Smooth muscle cell (in vitro differentiated cells): ENCODE measurements at regions not wholly inside any gene's neighbourhood (a gene's known extent, or its start where the extent isn't known, plus 50 kb on each side); places are given as distances from the start of the nearest gene placed in this dataset.

Experiments used
- DNase-seq: peaks from one replicate; lab custom pipeline; 2025; ENCODE audit not compliant: unreplicated experiment; lab: John Stamatoyannopoulos, UW
- H2AFZ ChIP-seq: fragments of 200-600 bp; sonication (generic); 2 replicates; pipeline ENCODE4 v1.6.0; 2016; ENCODE audit warnings: antibody characterized with exemption, low read depth, mild to moderate bottlenecking
- H3F3A ChIP-seq: fragments of 200-600 bp; sonication (generic); 2 replicates; pipeline ENCODE4 v1.6.0; 2017; ENCODE audit warnings: antibody characterized with exemption, low read depth
- H3K27ac ChIP-seq: fragments of 200-600 bp; sonication (generic); 2 replicates; pipeline ENCODE4 v1.5.1; 2016; ENCODE audit warnings: low read depth, mild to moderate bottlenecking
- H3K27me3 ChIP-seq: fragments of 200-600 bp; sonication (generic); 2 replicates; pipeline ENCODE4 v1.6.1; 2016; ENCODE audit warnings: low read depth, mild to moderate bottlenecking
- H3K36me3 ChIP-seq: fragments of 200-600 bp; sonication (generic); 2 replicates; pipeline ENCODE4 v1.5.1; 2016; ENCODE audit warnings: low read depth
- H3K4me1 ChIP-seq: fragments of 200-600 bp; sonication (generic); 2 replicates; pipeline ENCODE4 v1.5.1; 2016; ENCODE audit warnings: low read depth
- H3K4me2 ChIP-seq: fragments of 200-600 bp; sonication (generic); 2 replicates; pipeline ENCODE4 v1.6.0; 2016; ENCODE audit warnings: mild to moderate bottlenecking
- H3K4me3 ChIP-seq: fragments of 200-600 bp; sonication (generic); 2 replicates; pipeline ENCODE4 v1.5.1; 2016; ENCODE audit warnings: mild to moderate bottlenecking
- H3K79me2 ChIP-seq: fragments of 200-600 bp; sonication (generic); 2 replicates; pipeline ENCODE4 v1.6.0; 2016; ENCODE audit warnings: low read depth, mild to moderate bottlenecking
- H3K9ac ChIP-seq: fragments of 200-600 bp; sonication (generic); 2 replicates; pipeline ENCODE4 v1.6.0; 2016; ENCODE audit warnings: low read depth
- H3K9me3 ChIP-seq: fragments of 200-600 bp; sonication (generic); replicated peaks from 2 replicates; pipeline ENCODE4 v1.5.1; 2016; ENCODE audit warnings: low read depth
- H4K20me1 ChIP-seq: fragments of 200-600 bp; sonication (generic); 2 replicates; pipeline ENCODE4 v1.6.0; 2016; ENCODE audit warnings: low read depth
- WGBS: methylation state at CpG from one replicate; pipeline ENCODE4 v1.1.7; 2016; ENCODE audit warnings: low lambda C conversion rate; 5-methylcytosine and 5-hydroxymethylcytosine counted together
- TF ChIP-seq, protein P1 (sequence below): fragments of 200-600 bp; sonication (generic); IDR thresholded peaks from 2 replicates; pipeline ENCODE4 v1.5.1; 2017; ENCODE audit warnings: borderline replicate concordance, mild to moderate bottlenecking, antibody characterized with exemption; ENCODE audit not compliant: insufficient read depth, poor library complexity, severe bottlenecking

GRCh38 chr15:39504808-39505207 is 76.1 kb upstream of the THBS1 start:
- Histone ChIP-seq H2AFZ (no peak overlapping the region), H3F3A (peaks cover 28% of the 10 kb centered on the region), H3K4me1 (peaks cover 14% of the 10 kb centered on the region), H4K20me1 (no peaks in the 10 kb centered on the region), H3K79me2 (no peaks in the 10 kb centered on the region), H3K4me2 (peak overlapping the region; percentile 67), H3K36me3 (no peaks in the 10 kb centered on the region), H3K27ac (peak overlapping the region; percentile 56), H3K27me3 (no peaks in the 10 kb centered on the region), H3K9ac (no peak overlapping the region), H3K9me3 (no peaks in the 10 kb centered on the region), H3K4me3 (no peak overlapping the region)
- TF ChIP-seq, protein P1, sequence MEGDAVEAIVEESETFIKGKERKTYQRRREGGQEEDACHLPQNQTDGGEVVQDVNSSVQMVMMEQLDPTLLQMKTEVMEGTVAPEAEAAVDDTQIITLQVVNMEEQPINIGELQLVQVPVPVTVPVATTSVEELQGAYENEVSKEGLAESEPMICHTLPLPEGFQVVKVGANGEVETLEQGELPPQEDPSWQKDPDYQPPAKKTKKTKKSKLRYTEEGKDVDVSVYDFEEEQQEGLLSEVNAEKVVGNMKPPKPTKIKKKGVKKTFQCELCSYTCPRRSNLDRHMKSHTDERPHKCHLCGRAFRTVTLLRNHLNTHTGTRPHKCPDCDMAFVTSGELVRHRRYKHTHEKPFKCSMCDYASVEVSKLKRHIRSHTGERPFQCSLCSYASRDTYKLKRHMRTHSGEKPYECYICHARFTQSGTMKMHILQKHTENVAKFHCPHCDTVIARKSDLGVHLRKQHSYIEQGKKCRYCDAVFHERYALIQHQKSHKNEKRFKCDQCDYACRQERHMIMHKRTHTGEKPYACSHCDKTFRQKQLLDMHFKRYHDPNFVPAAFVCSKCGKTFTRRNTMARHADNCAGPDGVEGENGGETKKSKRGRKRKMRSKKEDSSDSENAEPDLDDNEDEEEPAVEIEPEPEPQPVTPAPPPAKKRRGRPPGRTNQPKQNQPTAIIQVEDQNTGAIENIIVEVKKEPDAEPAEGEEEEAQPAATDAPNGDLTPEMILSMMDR, result no peak
- DNase-seq, result no peak
- 19% methylated on average over 1 of the region's 1 CpG for WGBS

- no peak overlapping the region for H2AFZ ChIP-seq
- H4K20me1 ChIP-seq, result no peaks in the 10 kb centered on the region
- TF ChIP-seq, protein P1, result no peak
- no peak overlapping the region for H3K4me3 ChIP-seq
- 20% methylated on average over 1 of the region's 1 CpG for WGBS
- no peak for DNase-seq
- peak overlapping the region; percentile 56 for H3K27ac ChIP-seq
- H3F3A ChIP-seq, result peaks cover 32% of the 10 kb centered on the region
- H3K36me3 ChIP-seq, result no peaks in the 10 kb centered on the region
- H3K9me3 ChIP-seq, result no peaks in the 10 kb centered on the region
- no peak overlapping the region for H3K9ac ChIP-seq
- H3K4me2 ChIP-seq, result peak overlapping the region; percentile 67
- peaks cover 14% of the 10 kb centered on the region for H3K4me1 ChIP-seq
- H3K79me2 ChIP-seq, result no peaks in the 10 kb centered on the region
- no peaks in the 10 kb centered on the region for H3K27me3 ChIP-seq
Measured at GRCh38 chr15:39506146-39506545, 74.7 kb upstream of the THBS1 start.

DNA sequence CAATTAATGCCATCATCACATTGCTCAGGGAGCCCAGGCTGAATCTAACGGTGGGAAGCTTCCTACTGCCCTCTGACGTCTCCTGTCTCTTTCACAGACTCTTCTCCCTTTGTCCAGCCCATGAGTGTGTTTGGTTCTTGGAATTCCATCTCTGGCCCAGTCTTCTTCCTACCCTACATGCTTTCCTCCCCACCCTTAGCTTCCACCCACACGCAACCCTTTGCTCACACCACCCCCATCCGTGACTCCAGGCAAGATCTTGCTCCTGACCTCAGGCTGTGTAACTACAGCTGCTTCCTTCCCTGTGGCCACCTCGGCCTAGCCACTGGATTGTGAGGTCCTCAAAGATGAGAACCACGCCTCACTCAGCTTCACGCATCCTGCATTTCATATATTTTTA is 72.3 kb upstream of the THBS1 start:
- 66% methylated on average over 7 of the region's 7 CpGs for WGBS
- Histone ChIP-seq H3K4me2 (no peak overlapping the region), H4K20me1 (no peaks in the 10 kb centered on the region), H3K9me3 (no peaks in the 10 kb centered on the region), H3K79me2 (no peaks in the 10 kb centered on the region), H3K4me1 (peaks cover 17% of the 10 kb centered on the region), H3K27me3 (no peaks in the 10 kb centered on the region), H3F3A (peaks cover 27% of the 10 kb centered on the region), H3K4me3 (no peak overlapping the region), H3K27ac (peak overlapping the region; percentile 8), H3K36me3 (no peaks in the 10 kb centered on the region), H2AFZ (no peak overlapping the region), H3K9ac (no peak overlapping the region)
- no peak for DNase-seq
- TF ChIP-seq, protein P1, result no peak

- H3K9ac ChIP-seq, result no peak overlapping the region
- no peak overlapping the region for H3K4me2 ChIP-seq
- H2AFZ ChIP-seq, result no peak overlapping the region
- H3K4me1 ChIP-seq, result peaks cover 17% of the 10 kb centered on the region
- H3K4me3 ChIP-seq, result no peak overlapping the region
- H4K20me1 ChIP-seq, result no peaks in the 10 kb centered on the region
- no peak overlapping the region for H3K27ac ChIP-seq
- H3K79me2 ChIP-seq, result no peaks in the 10 kb centered on the region
- WGBS, result 88% methylated on average over 7 of the region's 7 CpGs
- no peaks in the 10 kb centered on the region for H3K36me3 ChIP-seq
- DNase-seq, result no peak
- TF ChIP-seq, protein P1, result no peak
- peaks cover 21% of the 10 kb centered on the region for H3F3A ChIP-seq
- no peaks in the 10 kb centered on the region for H3K27me3 ChIP-seq
- no peaks in the 10 kb centered on the region for H3K9me3 ChIP-seq
Measured at GRCh38 chr15:39510001-39510701, 70.7 kb upstream of the THBS1 start.
